ENCODE measurements at regions not wholly inside any gene's neighbourhood (a gene's known extent, or its start where the extent isn't known, plus 50 kb on each side); places are given as distances from the start of the nearest gene placed in this dataset.

DNA sequence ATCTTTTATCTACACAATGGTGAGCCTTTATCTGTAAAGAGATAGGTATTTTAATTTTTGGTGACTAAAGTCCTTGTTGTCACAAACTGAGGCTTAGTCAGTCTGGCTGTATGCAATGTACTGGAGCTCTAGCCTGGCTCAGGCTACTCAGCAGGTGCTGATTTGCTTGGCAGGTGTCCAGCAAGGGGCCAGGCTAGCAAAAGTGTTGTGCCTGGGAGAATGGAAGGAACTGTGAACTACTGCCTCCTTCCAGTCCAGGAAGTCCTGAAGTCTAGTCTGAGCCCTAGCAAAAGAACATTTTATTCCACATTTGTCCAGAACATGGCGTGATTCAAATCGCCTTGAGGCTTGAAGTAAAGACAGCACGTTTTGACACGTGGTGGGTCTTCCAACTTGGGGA is 260.5 kb downstream of the CCDC85A start:
- DNase-seq: no peak

GRCh38 chr2:56448403-56449001 is 264.7 kb downstream of the CCDC85A start:
- DNase-seq: no peak

- no peak for DNase-seq
Observed at GRCh38 chr2:56449002-56449431, 265.2 kb downstream of the CCDC85A start.

DNA sequence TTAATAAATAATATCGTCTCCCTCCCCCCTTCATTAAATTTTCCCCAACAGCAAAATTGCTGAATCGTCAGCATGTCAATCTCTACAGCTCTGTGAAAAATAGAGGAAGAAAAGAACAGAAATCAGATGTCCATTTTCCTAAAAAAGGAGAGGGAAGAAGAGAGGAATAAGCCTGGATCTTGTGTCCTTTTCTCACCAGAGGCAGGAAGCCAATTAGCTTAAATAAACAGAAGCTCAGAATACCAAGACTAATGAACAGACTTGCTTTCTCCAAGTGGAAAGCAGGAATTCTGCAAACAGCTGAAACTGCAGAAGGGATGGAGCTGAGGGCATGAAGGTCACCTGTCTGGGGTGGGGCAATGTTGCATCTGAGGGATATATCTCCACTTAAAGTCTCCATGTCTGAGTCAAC is 265.7 kb downstream of the CCDC85A start:
- no peak for DNase-seq

DNA sequence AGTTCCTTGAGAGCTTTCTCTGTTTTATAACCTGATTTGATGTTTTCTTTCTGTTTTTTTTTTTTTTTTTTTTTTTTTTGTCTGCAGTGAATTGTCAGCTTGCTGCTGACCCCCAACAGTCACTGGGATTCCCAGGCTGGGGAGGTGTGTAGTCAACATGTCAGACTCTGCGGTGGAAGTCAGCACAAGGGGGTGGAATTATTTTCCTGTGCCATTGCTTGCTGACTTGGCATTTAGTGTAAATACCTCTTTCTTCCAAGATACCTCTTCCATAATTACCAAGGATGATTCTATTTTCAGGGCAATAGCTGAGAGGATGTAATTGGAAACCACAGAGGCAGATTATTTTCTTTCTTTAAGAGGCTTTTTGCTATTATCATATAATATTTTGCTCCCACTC is 266.3 kb downstream of the CCDC85A start:
- DNase-seq: no peak

- no peak for DNase-seq
Observed at GRCh38 chr2:56450772-56451171, 267.0 kb downstream of the CCDC85A start.

DNA sequence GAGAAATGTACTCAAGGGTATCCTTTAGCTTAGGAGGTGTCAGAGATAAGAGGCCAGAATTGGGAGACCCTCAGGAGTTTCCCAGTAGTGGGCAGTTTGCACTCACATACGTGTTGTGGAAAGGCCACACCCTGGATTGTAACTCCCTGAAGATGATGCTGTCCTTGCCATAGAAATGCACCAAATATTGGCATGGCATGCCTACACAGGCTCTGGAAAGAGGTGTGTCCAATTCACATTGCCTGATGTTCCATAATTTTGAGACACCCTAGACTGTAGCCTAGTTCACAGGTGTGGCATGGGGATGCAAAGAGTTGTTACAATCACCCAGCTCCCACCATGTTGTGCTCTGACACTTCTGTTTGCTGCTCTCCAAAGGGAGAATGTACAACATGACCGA is 271.9 kb downstream of the CCDC85A start:
- DNase-seq: no peak

- DNase-seq: no peak
Observed at GRCh38 chr2:56456791-56457190, 273.0 kb downstream of the CCDC85A start.

DNA sequence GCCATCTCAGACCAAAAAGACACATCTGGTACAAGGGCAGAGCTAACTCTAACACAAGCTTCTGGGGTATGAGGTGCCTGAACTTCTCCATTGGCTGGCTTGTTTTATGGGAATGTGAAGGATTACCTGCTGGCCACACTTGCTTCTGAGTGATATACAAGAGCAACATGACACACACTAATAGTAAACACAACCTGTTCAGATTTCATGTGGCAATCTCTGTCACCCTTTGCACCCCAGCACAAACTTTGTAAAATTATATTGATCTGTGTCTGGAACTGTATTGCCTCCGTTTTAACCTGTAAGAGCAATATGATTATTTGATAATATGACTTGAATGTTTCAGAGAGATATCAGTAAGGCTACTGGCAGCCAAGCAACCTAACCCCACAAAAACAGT is 276.7 kb downstream of the CCDC85A start:
- DNase-seq: no peak

DNA sequence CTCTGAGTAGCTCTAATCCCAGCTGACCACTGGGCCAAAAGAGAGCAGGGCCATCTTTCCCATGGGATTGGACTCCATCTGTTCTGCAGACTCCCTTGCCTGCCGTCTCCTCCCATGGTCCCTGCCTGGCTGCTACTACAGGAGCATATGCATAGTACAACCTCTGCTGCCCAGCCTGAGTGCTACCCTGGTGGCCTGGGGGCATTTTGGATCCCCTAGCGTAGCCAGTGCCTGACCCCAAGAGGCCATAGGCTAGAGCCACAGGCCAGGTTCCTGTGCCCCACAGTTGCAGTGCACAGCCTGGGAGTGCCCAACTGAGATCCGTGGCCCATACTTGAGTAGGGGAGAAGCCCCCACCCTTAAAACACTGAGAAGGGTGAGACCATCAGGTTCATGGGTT is 280.3 kb downstream of the CCDC85A start:
- no peak for DNase-seq

GRCh38 chr2:56464613-56465012 is 280.8 kb downstream of the CCDC85A start:
- no peak for DNase-seq

- DNase-seq: no peak
Observed at GRCh38 chr2:56465491-56465890, 281.7 kb downstream of the CCDC85A start.

- DNase-seq: no peak
Observed at GRCh38 chr2:56473524-56473923, 289.7 kb downstream of the CCDC85A start.

DNA sequence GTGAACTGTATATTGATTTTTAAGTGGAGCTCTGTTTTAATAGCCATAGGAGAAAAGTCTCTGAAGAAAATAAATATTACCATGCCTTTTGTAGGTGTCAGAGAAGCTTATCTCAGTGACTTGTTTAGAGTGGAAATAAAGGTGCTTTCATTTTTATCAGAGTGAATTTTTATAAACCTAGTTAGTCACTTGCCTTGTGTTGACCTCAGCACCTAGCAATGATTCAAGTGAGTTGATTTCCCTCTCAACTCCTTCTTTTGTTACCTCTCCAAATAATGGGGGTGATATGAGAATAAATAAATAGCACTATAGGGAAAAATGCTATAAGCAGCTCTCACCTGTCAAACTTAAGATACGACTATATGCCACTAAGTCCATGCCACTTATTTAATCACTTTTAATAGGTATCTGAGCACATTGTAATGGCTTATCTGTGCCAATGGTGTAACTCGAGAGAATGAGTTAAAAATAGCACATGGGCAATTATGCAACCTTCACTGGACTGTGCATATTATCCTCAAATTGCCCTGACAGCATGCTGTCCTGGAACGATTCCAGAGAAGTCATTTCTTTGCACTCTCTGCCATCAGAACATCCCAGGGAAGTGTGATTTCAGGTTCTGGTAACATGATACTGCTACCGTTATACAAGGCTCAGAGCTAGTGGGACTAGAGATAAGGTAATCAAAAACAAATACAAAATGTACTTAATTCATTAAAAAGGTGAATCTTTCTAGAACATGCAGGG is 290.8 kb downstream of the CCDC85A start:
- DNase-seq: no peak

- no peak for DNase-seq
Observed at GRCh38 chr2:56475191-56475590, 291.4 kb downstream of the CCDC85A start.

GRCh38 chr2:56476509-56477071 is 292.8 kb downstream of the CCDC85A start:
- no peak for DNase-seq

DNA sequence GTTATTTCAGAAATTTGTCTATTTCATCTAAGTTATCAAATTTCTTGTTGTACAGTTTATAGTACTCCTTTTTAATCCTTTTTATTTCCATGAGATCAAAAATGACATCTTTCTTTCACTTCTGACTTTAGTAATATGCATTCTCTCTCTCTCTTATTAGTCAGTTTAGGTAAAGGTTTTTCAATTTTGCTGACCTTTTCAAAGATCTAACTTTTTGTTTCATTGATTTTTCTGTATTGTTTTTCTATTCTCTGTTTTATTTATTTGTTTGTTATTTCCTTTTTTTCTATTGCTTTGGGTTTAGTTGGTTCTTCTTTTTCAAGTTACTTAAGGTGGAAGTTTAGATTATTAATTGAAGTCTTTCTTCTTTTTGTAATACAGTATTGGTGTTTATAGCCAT is 294.2 kb downstream of the CCDC85A start:
- DNase-seq: no peak

DNA sequence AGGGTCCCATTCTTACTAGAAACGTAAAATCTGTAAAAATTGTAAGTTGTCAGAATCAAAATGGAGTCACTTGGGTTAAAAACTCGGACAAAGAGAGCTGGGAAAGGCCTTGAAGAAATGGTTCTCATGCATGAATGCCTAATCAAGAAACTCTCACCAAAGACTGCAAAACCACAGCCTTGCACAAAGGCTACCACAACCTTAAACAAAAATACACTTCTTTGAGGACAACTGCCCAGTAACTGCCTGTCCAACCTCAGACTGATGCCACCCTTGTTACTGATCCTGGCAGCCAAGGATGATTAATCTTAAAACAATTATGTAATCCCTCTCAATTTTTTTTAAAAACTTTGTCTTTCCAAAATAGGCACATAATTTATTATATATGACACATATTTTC is 299.3 kb downstream of the CCDC85A start:
- DNase-seq: no peak

DNA sequence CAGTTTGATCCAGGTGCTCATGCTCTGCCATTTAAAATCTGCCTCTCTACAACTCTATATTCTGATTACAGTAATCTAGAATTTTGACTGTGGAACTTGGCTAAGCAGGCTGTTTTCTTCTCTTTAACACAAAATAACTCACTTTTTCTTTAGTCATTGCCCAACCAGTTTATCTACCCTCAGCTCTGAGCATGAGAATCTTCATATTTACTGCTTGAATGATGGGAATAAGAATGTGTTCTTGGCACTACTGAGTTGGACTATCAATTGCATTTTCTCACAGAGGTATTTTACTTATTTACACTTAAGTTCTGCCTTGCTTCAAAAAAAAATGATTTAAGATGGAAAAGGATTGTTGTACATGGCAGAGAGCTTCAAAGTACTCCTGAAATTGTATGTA is 301.1 kb downstream of the CCDC85A start:
- no peak for DNase-seq

- no peak for DNase-seq
Observed at GRCh38 chr2:56500317-56500716, 316.5 kb downstream of the CCDC85A start.

DNA sequence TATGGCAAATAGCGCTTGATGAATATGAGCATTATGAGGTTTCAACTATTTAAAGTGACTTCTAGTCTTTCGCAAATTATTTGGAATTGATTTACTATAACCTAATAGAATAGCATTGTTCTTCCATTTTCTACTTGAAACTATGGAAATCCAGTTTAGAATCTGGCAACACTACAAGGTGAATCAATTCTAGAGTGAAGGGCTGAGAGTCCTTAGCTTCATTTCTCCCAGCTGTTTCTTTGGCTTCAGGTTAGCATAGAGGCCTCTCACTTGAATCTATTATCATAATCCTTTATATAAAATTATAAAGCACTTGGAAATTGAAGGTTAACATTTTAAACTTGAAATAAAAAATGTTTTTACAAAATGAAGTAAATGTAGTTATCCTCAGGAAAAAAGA is 318.8 kb downstream of the CCDC85A start:
- no peak for DNase-seq

- DNase-seq: no peak
Observed at GRCh38 chr2:56505885-56506284, 322.1 kb downstream of the CCDC85A start.

DNA sequence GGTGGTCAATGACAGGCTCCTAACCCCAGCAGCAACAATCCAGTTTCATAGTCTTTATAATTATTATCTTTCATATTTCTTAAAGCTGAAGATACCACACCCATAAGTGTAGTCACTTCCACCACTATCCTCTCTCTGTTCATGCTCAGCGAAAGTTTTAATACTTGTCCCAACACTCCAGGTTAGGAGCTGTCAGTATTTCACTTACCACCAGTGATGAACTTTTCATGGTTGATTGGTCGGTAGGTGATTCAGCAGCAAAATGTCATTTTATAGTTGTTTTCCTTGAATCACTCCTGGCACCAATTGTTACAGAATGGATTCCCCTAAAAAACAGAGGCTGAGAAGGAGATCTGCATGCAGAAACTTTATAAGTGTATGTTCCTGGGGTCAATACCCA is 324.9 kb downstream of the CCDC85A start:
- DNase-seq: no peak

DNA sequence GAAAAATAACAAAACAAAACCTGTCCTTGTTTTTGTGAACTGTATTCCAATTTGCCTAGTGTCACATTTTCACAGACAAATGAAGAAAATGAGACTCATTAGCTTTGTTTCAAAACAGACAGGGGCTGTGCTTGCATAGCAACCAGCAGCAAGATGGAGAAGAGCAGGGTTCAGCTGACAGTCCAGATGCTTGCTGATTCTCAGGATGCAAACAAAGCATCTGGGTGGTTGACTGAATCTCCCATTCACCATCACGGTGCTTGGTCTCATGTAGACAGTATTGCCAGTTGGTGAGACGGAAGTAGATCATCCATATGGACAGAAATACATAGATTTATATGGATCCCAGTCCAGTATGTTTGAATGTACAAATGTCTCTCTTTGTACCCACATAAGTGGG is 326.8 kb downstream of the CCDC85A start:
- no peak for DNase-seq

DNA sequence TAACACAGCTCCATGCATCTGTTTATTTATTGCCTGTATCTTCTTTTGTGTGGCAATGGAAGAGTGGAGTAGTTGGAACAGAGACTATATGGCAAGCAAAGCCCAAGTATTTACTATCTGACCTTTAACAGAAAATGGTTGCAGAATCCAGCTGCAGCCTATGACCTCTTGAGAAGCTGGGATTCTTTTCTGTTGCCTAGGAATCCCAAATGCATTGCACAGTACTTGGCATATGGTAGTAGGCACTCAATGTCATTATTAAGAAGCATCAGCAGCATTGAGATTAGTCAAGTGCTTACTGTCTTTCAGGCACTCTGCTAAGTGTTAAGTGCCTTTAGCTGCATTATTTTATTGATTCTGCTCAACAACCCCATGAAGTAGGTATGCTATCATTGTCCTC is 331.6 kb downstream of the CCDC85A start:
- DNase-seq: no peak
